ENCODE measurements at regions not wholly inside any gene's neighbourhood (a gene's known extent, or its start where the extent isn't known, plus 50 kb on each side); places are given as distances from the start of the nearest gene placed in this dataset.
"Not testable (repeated sequence)": the region's sequence is repeated elsewhere in the genome, so short reads cannot be mapped to it uniquely, and the experiment has no call there.

DNA sequence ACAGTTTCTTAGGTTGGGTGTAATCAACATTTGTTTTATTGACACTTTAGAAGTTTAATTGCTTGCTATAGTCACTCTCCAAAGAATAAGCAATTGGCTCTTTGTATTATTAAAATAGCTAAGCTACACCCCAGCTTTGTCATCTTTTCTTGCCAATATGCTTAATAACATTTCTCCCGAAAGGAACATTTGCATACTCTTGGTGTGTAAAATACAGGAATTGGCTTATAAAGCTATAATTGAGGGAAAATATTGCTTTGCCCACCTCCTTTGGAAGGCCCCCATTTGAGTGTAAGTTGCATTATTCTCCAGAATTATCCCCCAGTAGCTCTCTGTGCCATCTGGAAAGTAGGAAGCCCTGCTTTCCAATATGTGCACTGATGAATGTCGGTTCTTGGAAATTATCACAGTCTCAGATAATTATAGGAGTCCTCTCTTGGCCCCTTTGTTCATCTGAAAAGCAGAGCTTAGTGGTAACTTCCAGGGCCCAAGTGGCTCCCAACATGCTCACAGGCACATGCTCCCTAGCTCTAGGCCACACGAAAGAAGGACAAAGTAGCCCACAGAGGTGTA is 92.4 kb upstream of the B3GAT2 start:
- in situ Hi-C loops (cut with MboI; ENCODE audit: low sequenced_read_pairs): no loop called here

DNA sequence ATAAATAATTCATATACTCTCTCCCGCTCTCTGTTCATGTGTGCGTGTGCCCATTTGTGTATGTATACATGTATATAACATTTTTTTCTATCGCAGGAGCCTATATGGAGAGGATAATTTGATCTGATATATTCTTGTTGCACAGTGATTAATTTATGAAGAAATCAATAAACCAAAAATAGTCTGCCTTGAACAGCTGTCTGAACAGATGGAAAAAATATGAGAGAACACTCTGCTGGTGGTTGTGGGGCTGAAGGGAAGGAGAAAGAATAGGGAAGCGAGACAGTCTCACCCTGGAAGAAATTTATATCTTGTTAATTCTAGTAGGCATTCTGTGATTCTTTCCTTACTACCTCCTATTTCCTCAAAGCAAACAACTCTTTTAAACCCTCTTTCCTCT is 96.6 kb upstream of the B3GAT2 start:
- in situ Hi-C loops (cut with MboI; ENCODE audit: low sequenced_read_pairs): no loop called here

DNA sequence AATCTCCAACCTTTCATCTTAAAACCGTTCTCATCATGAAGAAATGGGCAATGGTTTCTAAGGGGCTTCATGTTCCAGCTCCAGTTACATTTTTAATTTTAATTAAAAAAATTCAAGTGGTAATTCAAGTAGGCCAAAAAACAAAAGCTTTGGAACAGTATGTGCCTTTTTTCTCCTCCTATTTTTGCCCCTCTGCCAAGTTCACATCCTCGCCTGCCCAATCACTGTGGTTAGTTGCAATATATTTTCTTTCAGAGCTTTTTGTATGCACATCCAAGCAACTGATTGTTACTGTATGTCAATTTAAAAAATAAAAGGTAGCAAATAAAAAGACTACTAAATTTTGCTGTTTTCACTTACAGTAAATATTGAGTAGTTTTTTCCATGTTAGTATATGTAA is 99.8 kb upstream of the B3GAT2 start:
- in situ Hi-C loops (cut with MboI; ENCODE audit: low sequenced_read_pairs): no loop called here

DNA sequence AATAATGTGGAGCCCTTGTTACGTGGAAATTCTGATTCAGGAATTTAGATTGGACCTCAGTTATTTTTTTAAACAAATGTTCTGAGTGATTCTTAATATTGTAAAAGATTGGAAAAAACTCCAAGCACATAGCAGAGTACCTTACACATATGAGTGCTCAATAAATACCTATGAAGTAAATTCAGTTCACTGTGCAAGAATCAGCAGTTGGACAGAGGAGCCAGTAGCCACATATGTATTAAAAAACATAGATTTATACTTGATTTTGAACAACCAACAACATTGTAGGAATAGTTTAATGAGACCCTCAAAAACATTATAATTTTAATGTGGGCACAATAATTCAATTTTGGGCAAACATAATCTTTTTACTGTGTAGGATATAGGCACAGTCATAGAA is 109.3 kb upstream of the B3GAT2 start:
- in situ Hi-C loops (cut with MboI; ENCODE audit: low sequenced_read_pairs): no loop called here

DNA sequence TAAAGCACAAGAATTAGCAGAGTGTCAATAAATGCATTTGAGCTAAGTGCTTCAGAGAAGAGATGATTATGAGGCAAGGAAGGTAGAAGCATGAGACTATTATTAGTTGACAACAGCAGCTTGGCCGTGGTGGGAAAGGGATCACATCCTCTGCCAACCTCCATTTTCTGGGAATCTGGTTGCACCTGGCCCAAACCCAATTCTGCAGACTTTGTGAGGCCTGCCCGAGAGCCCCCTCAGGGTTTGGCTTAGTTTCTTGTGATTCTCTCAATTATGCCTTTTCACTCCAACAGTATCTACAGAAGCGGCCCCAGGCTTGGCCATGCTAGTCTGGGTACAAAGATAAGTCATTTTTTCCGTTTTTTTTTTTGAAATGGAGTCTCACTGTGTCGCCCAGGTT is 111.0 kb upstream of the B3GAT2 start:
- in situ Hi-C loops (cut with MboI; ENCODE audit: low sequenced_read_pairs): no loop called here

DNA sequence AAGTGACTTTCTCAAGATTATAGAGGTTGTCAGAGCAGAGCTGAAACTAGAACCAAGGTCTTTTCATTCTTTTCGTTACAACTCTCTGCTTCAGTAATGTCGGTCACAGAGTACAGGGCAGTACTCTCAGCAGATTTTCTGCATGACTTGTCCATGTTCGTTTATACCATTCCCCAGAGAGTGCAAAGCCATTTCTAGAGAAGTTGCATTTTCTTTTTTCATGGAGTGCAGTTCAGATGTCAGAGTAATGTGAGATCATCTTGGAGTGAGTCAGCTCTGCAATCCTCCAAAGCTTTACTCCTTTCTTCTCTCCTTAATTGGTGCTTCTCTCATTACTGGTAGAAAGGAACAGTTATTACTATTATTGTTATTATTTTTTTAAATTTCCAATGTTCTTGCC is 115.6 kb upstream of the B3GAT2 start:
- in situ Hi-C loops (cut with MboI; ENCODE audit: low sequenced_read_pairs): no loop called here

- in situ Hi-C loops (cut with MboI; ENCODE audit: low sequenced_read_pairs): no loop called here
Observed at GRCh38 chr6:71077655-71078054, 120.8 kb upstream of the B3GAT2 start.

- in situ Hi-C loops (cut with MboI; ENCODE audit: low sequenced_read_pairs): no loop called here
Observed at GRCh38 chr6:71079677-71080076, 122.8 kb upstream of the B3GAT2 start.

GRCh38 chr6:71080133-71080532 is 123.3 kb upstream of the B3GAT2 start:
- in situ Hi-C loops (cut with MboI; ENCODE audit: low sequenced_read_pairs): no loop called here

DNA sequence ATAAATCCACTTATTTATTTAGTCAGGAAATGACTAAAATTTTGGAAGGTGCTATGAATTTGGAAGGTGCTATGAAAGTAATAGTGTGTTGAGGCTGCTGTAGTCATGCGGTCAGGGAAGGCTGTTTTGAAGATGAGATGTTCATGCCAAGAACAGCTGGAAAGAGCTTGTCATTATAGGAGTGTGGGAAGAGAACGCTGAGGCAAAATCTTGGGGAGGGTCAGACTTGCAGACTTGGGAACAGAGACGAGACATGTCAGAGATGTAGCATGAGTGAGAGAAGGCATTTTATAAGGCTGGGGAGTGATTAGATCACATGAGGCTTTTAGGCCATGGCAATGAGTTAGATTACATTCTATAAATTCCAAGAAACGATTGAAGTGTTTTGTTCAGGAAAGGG is 124.0 kb upstream of the B3GAT2 start:
- in situ Hi-C loops (cut with MboI; ENCODE audit: low sequenced_read_pairs): no loop called here

DNA sequence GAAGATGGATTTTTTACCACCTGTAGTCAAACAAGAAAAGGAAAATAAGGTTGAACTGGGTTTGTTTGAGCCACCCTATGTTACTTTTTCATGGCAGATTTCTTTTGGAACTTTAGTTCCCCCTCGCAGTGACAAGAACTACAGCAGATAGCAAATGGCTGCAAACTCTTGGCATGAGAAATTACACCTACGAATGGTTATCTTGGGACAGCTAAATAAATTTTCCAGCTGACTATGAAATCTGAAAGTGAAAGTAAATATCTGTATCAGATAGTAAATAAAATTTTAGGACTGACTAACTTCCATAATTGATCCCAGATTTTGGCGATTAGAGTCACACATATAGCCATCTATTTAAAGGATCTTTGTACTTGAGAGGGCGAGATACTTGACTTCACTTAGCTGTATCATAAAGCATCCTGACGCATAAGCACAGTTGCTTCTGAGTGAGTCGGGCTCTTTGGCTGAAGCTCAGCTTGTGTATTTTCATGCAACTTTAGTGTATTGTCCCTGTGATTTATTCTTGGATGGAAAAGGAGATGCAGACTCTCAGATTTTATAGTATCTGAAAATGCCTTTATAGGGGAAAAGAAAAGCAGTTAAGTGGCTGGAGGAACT is 125.3 kb upstream of the B3GAT2 start:
- in situ Hi-C loops (cut with MboI; ENCODE audit: low sequenced_read_pairs): no loop called here

GRCh38 chr6:71083308-71083820 is 126.5 kb upstream of the B3GAT2 start:
- in situ Hi-C loops (cut with MboI; ENCODE audit: low sequenced_read_pairs): no loop called here

GRCh38 chr6:71088166-71088565 is 131.3 kb upstream of the B3GAT2 start:
- in situ Hi-C loops (cut with MboI; ENCODE audit: low sequenced_read_pairs): no loop called here

GRCh38 chr6:71090217-71090616 is 133.4 kb upstream of the B3GAT2 start:
- in situ Hi-C loops (cut with MboI; ENCODE audit: low sequenced_read_pairs): no loop called here

- in situ Hi-C loops (cut with MboI; ENCODE audit: low sequenced_read_pairs): no loop called here
Observed at GRCh38 chr6:71091167-71091566, 134.3 kb upstream of the B3GAT2 start.

- in situ Hi-C loops (cut with MboI; ENCODE audit: low sequenced_read_pairs): no loop called here
Observed at GRCh38 chr6:71091956-71092355, 135.1 kb upstream of the B3GAT2 start.

GRCh38 chr6:71097264-71097663 is 140.4 kb upstream of the B3GAT2 start:
- in situ Hi-C loops (cut with MboI; ENCODE audit: low sequenced_read_pairs): not testable (repeated sequence)

DNA sequence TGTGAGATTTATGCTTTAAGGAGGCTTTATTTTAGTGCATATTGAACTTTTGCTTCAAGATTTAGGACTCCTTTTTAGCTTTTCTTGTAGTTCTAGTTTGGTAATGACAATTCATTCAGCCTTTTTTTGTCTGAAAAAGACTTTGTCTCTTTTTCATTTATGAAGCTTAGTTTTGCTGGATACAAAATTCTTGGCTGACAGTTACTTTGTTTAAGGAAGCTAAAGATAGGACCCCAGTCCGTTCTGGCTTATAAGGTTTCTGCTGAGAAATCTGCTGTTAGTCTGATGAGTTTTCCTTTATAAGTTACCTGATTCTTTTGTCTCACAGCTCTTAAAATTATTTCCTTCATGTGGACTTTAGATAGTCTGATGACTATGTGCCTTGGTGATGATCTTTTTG is 142.8 kb upstream of the B3GAT2 start:
- in situ Hi-C loops (cut with MboI; ENCODE audit: low sequenced_read_pairs): no loop called here

DNA sequence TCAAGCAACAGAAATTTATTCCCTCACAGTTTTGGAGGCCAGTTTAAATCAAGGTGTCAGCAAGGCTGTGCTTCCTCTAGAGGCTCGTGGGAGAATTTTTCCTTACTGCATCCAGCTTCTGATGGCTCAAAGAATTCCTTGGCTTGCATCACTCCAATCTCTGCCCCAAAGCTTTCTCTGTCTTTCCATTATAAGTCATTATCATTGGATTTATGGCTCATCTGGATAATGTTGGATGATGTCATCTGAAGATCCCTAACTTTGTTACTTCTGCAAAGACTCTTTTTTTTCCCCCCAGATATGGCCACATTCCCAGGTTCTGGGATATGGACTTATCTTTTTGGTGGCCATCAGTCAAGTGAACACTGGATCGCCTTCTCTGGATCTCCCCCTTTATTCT is 146.3 kb upstream of the B3GAT2 start:
- in situ Hi-C loops (cut with MboI; ENCODE audit: low sequenced_read_pairs): no loop called here

DNA sequence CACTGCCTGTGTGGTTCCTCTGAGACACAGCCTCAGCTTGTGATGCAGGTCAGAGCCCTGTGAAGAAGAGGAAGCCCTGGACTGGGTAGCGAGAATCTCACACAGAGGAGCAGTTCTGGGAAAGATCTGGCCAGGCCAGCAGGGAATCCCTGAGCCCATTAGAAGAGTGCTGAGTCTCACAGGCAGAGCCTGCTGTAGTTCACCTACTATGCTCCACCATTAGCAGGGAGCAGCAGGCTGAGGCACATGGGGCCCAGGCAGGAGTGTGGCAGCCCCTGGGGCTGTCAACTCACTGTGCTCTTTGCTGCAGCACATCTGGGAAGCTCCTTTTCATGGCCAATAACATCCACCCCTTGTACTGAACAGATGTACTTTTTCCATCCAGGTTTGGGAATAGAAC is 146.8 kb upstream of the B3GAT2 start:
- in situ Hi-C loops (cut with MboI; ENCODE audit: low sequenced_read_pairs): no loop called here

DNA sequence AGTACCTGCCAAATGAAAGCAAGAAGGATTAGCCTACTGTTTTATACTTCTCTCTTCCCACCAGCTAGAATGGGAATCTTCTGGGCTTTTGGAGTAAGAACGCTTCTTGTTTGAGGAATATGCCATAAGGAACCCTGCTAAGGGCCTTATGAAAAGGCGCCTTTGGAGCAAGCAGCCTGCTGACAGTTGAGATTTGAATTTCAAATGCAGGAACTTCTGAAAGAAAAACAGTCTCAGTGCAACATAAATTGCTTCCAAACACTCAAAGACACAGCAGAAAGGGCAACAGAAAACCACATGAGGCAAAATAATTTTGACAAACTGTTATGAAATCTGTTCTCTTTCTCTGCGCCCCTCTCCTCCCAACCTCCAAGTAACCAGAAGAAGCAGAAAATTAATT is 149.4 kb upstream of the B3GAT2 start:
- in situ Hi-C loops (cut with MboI; ENCODE audit: low sequenced_read_pairs): no loop called here

DNA sequence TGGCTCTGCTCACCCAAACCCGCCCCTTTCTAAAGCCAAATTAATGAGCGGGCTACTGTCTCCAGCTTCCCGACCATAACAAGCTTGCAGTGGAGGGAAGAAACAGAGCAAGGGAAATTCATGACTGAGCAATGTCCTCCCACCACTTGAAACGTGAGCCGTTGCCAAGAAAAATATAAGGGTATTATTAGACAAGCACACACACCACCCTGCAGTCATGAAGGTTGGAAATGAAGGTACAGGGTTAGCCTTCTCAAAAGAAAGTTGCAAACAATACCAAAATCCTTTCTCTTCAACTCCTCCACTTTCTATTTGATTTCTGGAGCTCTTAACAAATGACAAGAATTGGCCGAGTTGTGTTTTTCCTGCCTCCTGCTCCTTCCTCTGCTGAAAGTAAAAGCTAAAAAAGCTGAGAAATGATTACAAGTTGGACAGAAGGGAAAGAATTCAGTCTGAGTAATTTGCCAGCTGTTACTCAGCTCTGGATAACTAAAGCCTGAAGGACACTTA is 151.1 kb upstream of the B3GAT2 start:
- in situ Hi-C loops (cut with MboI; ENCODE audit: low sequenced_read_pairs): no loop called here

DNA sequence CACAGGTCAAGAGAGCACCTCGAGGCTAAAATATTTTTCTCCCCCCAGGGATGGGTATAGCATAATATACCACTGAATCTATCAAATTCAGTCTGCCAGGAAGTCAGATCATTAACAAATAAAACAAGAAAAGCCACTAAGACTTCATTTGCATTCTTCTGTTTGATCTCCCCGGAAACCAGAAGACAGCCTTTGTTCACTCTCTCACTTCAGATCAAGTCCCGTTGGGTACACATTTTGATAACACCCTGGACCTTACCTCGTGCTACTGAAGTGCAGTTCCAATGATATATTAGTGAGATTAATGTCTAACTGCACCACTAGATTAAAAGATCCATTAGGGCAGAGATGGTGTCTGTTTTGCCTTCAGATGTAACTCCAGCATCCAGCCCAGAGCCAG is 157.7 kb upstream of the B3GAT2 start:
- in situ Hi-C loops (cut with MboI; ENCODE audit: low sequenced_read_pairs): no loop called here
